ENCODE measurements at regions not wholly inside any gene's neighbourhood (a gene's known extent, or its start where the extent isn't known, plus 50 kb on each side); places are given as distances from the start of the nearest gene placed in this dataset.

DNA sequence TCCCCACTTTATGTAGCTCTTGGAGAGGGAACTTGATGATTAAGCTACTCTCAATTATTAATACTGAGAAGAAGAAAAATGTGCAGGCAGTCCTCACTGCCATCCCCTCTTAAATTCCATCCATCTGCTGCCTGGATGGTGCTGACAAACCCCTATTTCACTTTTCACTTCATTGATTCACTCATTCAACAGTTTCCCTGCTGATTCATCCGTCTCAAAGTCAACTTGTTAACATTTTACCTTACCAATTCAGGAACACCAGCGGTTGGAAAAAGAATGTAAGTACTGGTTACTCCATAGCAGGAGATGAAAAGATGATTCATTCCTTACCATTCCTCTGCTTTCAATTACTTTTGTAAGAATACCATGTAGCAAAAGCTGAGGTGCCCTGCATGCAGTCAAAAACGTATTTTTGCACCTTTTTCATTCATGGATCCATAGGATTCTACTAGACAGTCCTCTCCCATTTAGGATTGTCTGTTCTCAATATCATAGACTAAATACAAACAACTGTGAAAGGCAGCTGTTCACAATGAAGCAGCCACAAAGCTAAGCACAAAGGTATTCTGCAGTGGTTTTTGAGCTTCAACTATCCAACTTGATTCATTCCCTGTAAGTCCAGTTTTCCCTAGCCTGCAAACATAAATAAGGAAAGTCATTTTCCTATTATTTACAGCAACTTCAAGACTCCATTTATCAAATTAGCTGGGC lies 262.0 kb downstream of the MREG start:
- intact Hi-C loops (cut with micrococcal nuclease; ENCODE audit: unreplicated experiment) (no loop called here), in situ Hi-C loops (cut with HindIII; ENCODE audit: low pct_unique_long_range_greater_than_20kb, low sequenced_read_pairs) (no loop called here)
- ChIA-PET POLR2A (no interaction called here), CTCF (no interaction called here)
- Histone ChIP-seq H3K27me3 (ENCODE audit: control insufficient read depth, insufficient read depth, low read length) (no peaks in the 10 kb centered on the region), H3K27ac (ENCODE audit: low read length) (no peak overlapping the region), H3K9me3 (ENCODE audit: control insufficient read depth, insufficient read depth, low read depth, low read length) (no peaks in the 10 kb centered on the region), H3K36me3 (ENCODE audit: control insufficient read depth, insufficient read depth, low read length) (no peaks in the 10 kb centered on the region), H3K4me1 (ENCODE audit: control insufficient read depth, insufficient read depth, low read length) (no peaks in the 10 kb centered on the region), H3K4me3 (ENCODE audit: low read depth in 2 of 2, low read length in 2 of 2) (no peak overlapping the region)
- BruUV-seq (replicated peaks): no TSS peak
- ATAC-seq: no peak
- TF ChIP-seq, protein P1, sequence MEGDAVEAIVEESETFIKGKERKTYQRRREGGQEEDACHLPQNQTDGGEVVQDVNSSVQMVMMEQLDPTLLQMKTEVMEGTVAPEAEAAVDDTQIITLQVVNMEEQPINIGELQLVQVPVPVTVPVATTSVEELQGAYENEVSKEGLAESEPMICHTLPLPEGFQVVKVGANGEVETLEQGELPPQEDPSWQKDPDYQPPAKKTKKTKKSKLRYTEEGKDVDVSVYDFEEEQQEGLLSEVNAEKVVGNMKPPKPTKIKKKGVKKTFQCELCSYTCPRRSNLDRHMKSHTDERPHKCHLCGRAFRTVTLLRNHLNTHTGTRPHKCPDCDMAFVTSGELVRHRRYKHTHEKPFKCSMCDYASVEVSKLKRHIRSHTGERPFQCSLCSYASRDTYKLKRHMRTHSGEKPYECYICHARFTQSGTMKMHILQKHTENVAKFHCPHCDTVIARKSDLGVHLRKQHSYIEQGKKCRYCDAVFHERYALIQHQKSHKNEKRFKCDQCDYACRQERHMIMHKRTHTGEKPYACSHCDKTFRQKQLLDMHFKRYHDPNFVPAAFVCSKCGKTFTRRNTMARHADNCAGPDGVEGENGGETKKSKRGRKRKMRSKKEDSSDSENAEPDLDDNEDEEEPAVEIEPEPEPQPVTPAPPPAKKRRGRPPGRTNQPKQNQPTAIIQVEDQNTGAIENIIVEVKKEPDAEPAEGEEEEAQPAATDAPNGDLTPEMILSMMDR (IDR thresholded peaks at IDR 0.05): no peak
- TF ChIP-seq, protein P2, sequence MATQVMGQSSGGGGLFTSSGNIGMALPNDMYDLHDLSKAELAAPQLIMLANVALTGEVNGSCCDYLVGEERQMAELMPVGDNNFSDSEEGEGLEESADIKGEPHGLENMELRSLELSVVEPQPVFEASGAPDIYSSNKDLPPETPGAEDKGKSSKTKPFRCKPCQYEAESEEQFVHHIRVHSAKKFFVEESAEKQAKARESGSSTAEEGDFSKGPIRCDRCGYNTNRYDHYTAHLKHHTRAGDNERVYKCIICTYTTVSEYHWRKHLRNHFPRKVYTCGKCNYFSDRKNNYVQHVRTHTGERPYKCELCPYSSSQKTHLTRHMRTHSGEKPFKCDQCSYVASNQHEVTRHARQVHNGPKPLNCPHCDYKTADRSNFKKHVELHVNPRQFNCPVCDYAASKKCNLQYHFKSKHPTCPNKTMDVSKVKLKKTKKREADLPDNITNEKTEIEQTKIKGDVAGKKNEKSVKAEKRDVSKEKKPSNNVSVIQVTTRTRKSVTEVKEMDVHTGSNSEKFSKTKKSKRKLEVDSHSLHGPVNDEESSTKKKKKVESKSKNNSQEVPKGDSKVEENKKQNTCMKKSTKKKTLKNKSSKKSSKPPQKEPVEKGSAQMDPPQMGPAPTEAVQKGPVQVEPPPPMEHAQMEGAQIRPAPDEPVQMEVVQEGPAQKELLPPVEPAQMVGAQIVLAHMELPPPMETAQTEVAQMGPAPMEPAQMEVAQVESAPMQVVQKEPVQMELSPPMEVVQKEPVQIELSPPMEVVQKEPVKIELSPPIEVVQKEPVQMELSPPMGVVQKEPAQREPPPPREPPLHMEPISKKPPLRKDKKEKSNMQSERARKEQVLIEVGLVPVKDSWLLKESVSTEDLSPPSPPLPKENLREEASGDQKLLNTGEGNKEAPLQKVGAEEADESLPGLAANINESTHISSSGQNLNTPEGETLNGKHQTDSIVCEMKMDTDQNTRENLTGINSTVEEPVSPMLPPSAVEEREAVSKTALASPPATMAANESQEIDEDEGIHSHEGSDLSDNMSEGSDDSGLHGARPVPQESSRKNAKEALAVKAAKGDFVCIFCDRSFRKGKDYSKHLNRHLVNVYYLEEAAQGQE (IDR thresholded peaks at IDR 0.05; ENCODE audit: insufficient read depth in 1 of 2, low read depth in 2 of 2, low read length in 1 of 2): no peak
- TF ChIP-seq POLR2AphosphoS5 (IDR thresholded peaks at IDR 0.05; ENCODE audit: low read depth, low read length) (no peak), TCF7L2 (IDR thresholded peaks at IDR 0.05; ENCODE audit: low read depth, low read length) (no peak), SIN3A (IDR thresholded peaks at IDR 0.05; ENCODE audit: borderline replicate concordance, insufficient read depth, low read depth, low read length) (no peak)
- DNase-seq (ENCODE audit: low read depth, low spot score): no peak

DNA sequence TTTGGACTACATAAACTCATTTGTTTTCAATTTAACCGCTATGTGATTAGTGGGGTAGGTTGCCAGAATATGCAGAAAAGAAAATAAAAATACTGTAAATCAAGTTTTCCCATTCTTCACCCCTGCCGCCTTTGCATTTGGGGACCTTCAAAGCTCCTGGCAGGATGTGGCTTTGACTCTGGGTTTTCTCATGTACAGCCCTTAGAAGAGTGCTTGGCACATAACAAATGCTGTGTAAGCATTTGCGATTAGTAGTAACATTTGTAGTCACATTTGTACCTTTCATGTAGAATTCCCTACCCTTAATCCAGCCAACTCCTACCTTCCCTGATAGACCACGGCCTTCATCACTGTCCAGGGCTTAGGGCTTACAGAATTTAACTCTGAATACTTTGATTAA lies 262.6 kb downstream of the MREG start:
- TF ChIP-seq POLR2AphosphoS5 (IDR thresholded peaks at IDR 0.05; ENCODE audit: low read depth, low read length) (no peak), SIN3A (IDR thresholded peaks at IDR 0.05; ENCODE audit: borderline replicate concordance, insufficient read depth, low read depth, low read length) (no peak), TCF7L2 (IDR thresholded peaks at IDR 0.05; ENCODE audit: low read depth, low read length) (no peak)
- TF ChIP-seq, protein P2 (IDR thresholded peaks at IDR 0.05; ENCODE audit: insufficient read depth in 1 of 2, low read depth in 2 of 2, low read length in 1 of 2): no peak
- TF ChIP-seq, protein P1 (IDR thresholded peaks at IDR 0.05): no peak
- no peak for DNase-seq (ENCODE audit: low read depth, low spot score)
- CTCF ChIA-PET: no interaction called here
- ATAC-seq: no peak
- Histone ChIP-seq H3K27me3 (ENCODE audit: control insufficient read depth, insufficient read depth, low read length) (no peaks in the 10 kb centered on the region), H3K27ac (ENCODE audit: low read length) (no peak overlapping the region), H3K36me3 (ENCODE audit: control insufficient read depth, insufficient read depth, low read length) (no peaks in the 10 kb centered on the region), H3K4me3 (ENCODE audit: low read depth in 2 of 2, low read length in 2 of 2) (no peak overlapping the region), H3K9me3 (ENCODE audit: control insufficient read depth, insufficient read depth, low read depth, low read length) (no peaks in the 10 kb centered on the region), H3K4me1 (ENCODE audit: control insufficient read depth, insufficient read depth, low read length) (no peaks in the 10 kb centered on the region)
- in situ Hi-C loops (cut with HindIII; ENCODE audit: low pct_unique_long_range_greater_than_20kb, low sequenced_read_pairs) (no loop called here), intact Hi-C loops (cut with micrococcal nuclease; ENCODE audit: unreplicated experiment) (no loop called here)
- no TSS peak for BruUV-seq (replicated peaks)
- POLR2A ChIA-PET: no interaction called here
